CD4-positive, CD25-positive, alpha-beta regulatory T cell (primary cell): ENCODE measurements at regions not wholly inside any gene's neighbourhood (a gene's known extent, or its start where the extent isn't known, plus 50 kb on each side); places are given as distances from the start of the nearest gene placed in this dataset.

Experiments used
- ATAC-seq, 2 donors: fragments of 150-1000 bp; cut with Tn5 transposase; one replicate each; pipeline ENCODE4 v1.10.0; 2021; ENCODE audit warnings: low read depth in 2 of 2, moderate number of reproducible peaks in 2 of 2, moderate library complexity in 1 of 2
- DNase-seq, 3 donors: peaks; one replicate each; pipeline versions ENCODE4 v3.0.0 to v3.0.0-alpha.2; 2012 to 2022; ENCODE audit warnings: mixed read lengths in 1 of 3
- H3K27ac ChIP-seq: one replicate; pipeline ENCODE4 v1.7.0; 2013; ENCODE audit warnings: mild to moderate bottlenecking, low read length; ENCODE audit not compliant: insufficient read depth, poor library complexity, severe bottlenecking
- H3K27me3 ChIP-seq: one replicate; pipeline ENCODE4 v1.7.0; 2013; ENCODE audit warnings: low read length; ENCODE audit not compliant: control insufficient read depth, insufficient read depth
- H3K36me3 ChIP-seq: one replicate; pipeline ENCODE4 v1.7.0; 2013; ENCODE audit warnings: mild to moderate bottlenecking, low read length, moderate library complexity; ENCODE audit not compliant: control insufficient read depth, insufficient read depth
- H3K4me1 ChIP-seq: 2 replicates; pipeline ENCODE4 v1.7.0; 2013; ENCODE audit warnings: mild to moderate bottlenecking, low read length; ENCODE audit not compliant: insufficient read depth, control insufficient read depth, poor library complexity, severe bottlenecking
- H3K4me3 ChIP-seq: one replicate; pipeline ENCODE4 v1.7.0; 2013; ENCODE audit warnings: low read depth, mild to moderate bottlenecking, low read length, moderate library complexity
- H3K9me3 ChIP-seq, 2 experiments: 1 replicate in 1 of 2; 2 replicates in 1 of 2; pipeline ENCODE4 v1.7.0; 2013; ENCODE audit warnings: low read length in 2 of 2, mild to moderate bottlenecking in 1 of 2, moderate library complexity in 1 of 2; ENCODE audit not compliant: control insufficient read depth in 2 of 2
- H3K27ac Mint-ChIP-seq, 3 donors: one replicate each; pipeline ENCODE4 v1.8.0; 2020 to 2022; ENCODE audit warnings: mild to moderate bottlenecking in 3 of 3, mixed read lengths in 3 of 3, moderate library complexity in 2 of 3
- H3K27me3 Mint-ChIP-seq: one replicate; pipeline ENCODE4 v1.8.0; 2022; ENCODE audit warnings: mild to moderate bottlenecking, mixed read lengths
- H3K36me3 Mint-ChIP-seq: one replicate; pipeline ENCODE4 v1.8.0; 2020; ENCODE audit warnings: mixed read lengths
- H3K4me1 Mint-ChIP-seq, 4 donors: one replicate each; pipeline ENCODE4 v1.8.0; 2020 to 2022; ENCODE audit warnings: mixed read lengths in 4 of 4, mild to moderate bottlenecking in 1 of 4
- H3K4me3 Mint-ChIP-seq, 4 donors: one replicate each; pipeline ENCODE4 v1.8.0; 2020 to 2022; ENCODE audit warnings: mild to moderate bottlenecking in 4 of 4, mixed read lengths in 4 of 4, moderate library complexity in 3 of 4
- H3K9me3 Mint-ChIP-seq, 7 donors: one replicate each; pipeline ENCODE4 v1.8.0; 2020 to 2022; ENCODE audit warnings: mixed read lengths in 7 of 7, mild to moderate bottlenecking in 3 of 7, moderate library complexity in 2 of 7

GRCh38 chr21:39124681-39125251, 58.5 kb downstream of the PSMG1 start:
- no peak overlapping the region for H3K27ac Mint-ChIP-seq
- no peaks in the 10 kb centered on the region for H3K36me3 ChIP-seq
- DNase-seq (no peak), ATAC-seq (no peak)
- H3K4me3 Mint-ChIP-seq: no peak overlapping the region
- H3K27me3 ChIP-seq: no peaks in the 10 kb centered on the region
- peaks cover 0 to 16% (median 2%) of the 10 kb centered on the region in 7 donors for H3K9me3 Mint-ChIP-seq
- H3K27me3 Mint-ChIP-seq: peaks cover 20% of the 10 kb centered on the region
- H3K9me3 ChIP-seq: peaks cover 0 to 4% of the 10 kb centered on the region in 2 experiments
- H3K4me1 Mint-ChIP-seq: peaks cover 0 to 2% (median 0%) of the 10 kb centered on the region in 4 donors
- no peak overlapping the region for H3K4me3 ChIP-seq
- no peaks in the 10 kb centered on the region for H3K36me3 Mint-ChIP-seq
- no peaks in the 10 kb centered on the region for H3K4me1 ChIP-seq
- H3K27ac ChIP-seq: no peak overlapping the region

- H3K4me1 ChIP-seq: no peaks in the 10 kb centered on the region
- H3K4me3 Mint-ChIP-seq: no peak overlapping the region
- H3K9me3 Mint-ChIP-seq: peaks cover 0 to 17% (median 2%) of the 10 kb centered on the region in 7 donors
- no peaks in the 10 kb centered on the region for H3K36me3 Mint-ChIP-seq
- H3K27ac ChIP-seq: no peak overlapping the region
- peaks cover 0 to 2% (median 0%) of the 10 kb centered on the region in 4 donors for H3K4me1 Mint-ChIP-seq
- no peak overlapping the region for H3K27ac Mint-ChIP-seq
- no peak for ATAC-seq
- H3K36me3 ChIP-seq: no peaks in the 10 kb centered on the region
- no peak for DNase-seq
- H3K9me3 ChIP-seq: peaks cover 0 to 4% of the 10 kb centered on the region in 2 experiments
- peaks cover 13% of the 10 kb centered on the region for H3K27me3 Mint-ChIP-seq
- H3K27me3 ChIP-seq: no peaks in the 10 kb centered on the region
- no peak overlapping the region for H3K4me3 ChIP-seq
Measured at GRCh38 chr21:39123375-39123774, 59.9 kb downstream of the PSMG1 start.

- Histone ChIP-seq H3K36me3 (no peaks in the 10 kb centered on the region), H3K4me3 (no peak overlapping the region), H3K27ac (no peak overlapping the region), H3K27me3 (no peaks in the 10 kb centered on the region), H3K9me3 (peaks cover 0 to 4% of the 10 kb centered on the region in 2 experiments), H3K4me1 (no peaks in the 10 kb centered on the region)
- peaks cover 0 to 17% (median 2%) of the 10 kb centered on the region in 7 donors for H3K9me3 Mint-ChIP-seq
- peaks cover 13% of the 10 kb centered on the region for H3K27me3 Mint-ChIP-seq
- no peak overlapping the region for H3K27ac Mint-ChIP-seq
- H3K36me3 Mint-ChIP-seq: no peaks in the 10 kb centered on the region
- no peak overlapping the region for H3K4me3 Mint-ChIP-seq
- peak in 1 of 3 donors; percentile 14 for DNase-seq
- ATAC-seq: no peak
- H3K4me1 Mint-ChIP-seq: peaks cover 0 to 2% (median 0%) of the 10 kb centered on the region in 4 donors
Measured at GRCh38 chr21:39121600-39122355, 61.5 kb downstream of the PSMG1 start.

- H3K4me3 Mint-ChIP-seq: no peak overlapping the region
- peaks cover 0 to 17% (median 2%) of the 10 kb centered on the region in 7 donors for H3K9me3 Mint-ChIP-seq
- Histone ChIP-seq H3K27me3 (no peaks in the 10 kb centered on the region), H3K36me3 (no peaks in the 10 kb centered on the region), H3K4me1 (no peaks in the 10 kb centered on the region), H3K27ac (no peak overlapping the region), H3K9me3 (peaks cover 0 to 4% of the 10 kb centered on the region in 2 experiments), H3K4me3 (no peak overlapping the region)
- no peak overlapping the region for H3K27ac Mint-ChIP-seq
- no peaks in the 10 kb centered on the region for H3K36me3 Mint-ChIP-seq
- peaks cover 0 to 2% (median 0%) of the 10 kb centered on the region in 4 donors for H3K4me1 Mint-ChIP-seq
- ATAC-seq (no peak), DNase-seq (no peak)
- H3K27me3 Mint-ChIP-seq: peaks cover 13% of the 10 kb centered on the region
Measured at GRCh38 chr21:39120876-39121599, 62.2 kb downstream of the PSMG1 start.

GRCh38 chr21:39119891-39120290, 63.4 kb downstream of the PSMG1 start:
- peaks cover 0 to 2% (median 0%) of the 10 kb centered on the region in 4 donors for H3K4me1 Mint-ChIP-seq
- H3K4me3 Mint-ChIP-seq: no peak overlapping the region
- ATAC-seq: no peak
- H3K27me3 ChIP-seq: no peaks in the 10 kb centered on the region
- no peak overlapping the region for H3K27ac Mint-ChIP-seq
- peaks cover 0 to 17% (median 2%) of the 10 kb centered on the region in 7 donors for H3K9me3 Mint-ChIP-seq
- no peaks in the 10 kb centered on the region for H3K36me3 Mint-ChIP-seq
- no peak overlapping the region for H3K4me3 ChIP-seq
- peaks cover 0 to 4% of the 10 kb centered on the region in 2 experiments for H3K9me3 ChIP-seq
- no peaks in the 10 kb centered on the region for H3K36me3 ChIP-seq
- H3K4me1 ChIP-seq: no peaks in the 10 kb centered on the region
- no peak overlapping the region for H3K27ac ChIP-seq
- H3K27me3 Mint-ChIP-seq: peaks cover 13% of the 10 kb centered on the region
- DNase-seq: no peak

- Histone ChIP-seq H3K4me3 (no peak overlapping the region), H3K27me3 (no peaks in the 10 kb centered on the region), H3K36me3 (no peaks in the 10 kb centered on the region), H3K9me3 (peaks cover 0 to 4% of the 10 kb centered on the region in 2 experiments), H3K4me1 (no peaks in the 10 kb centered on the region), H3K27ac (no peak overlapping the region)
- Mint-ChIP-seq H3K4me3 (no peak overlapping the region), H3K4me1 (peaks cover 0 to 2% (median 0%) of the 10 kb centered on the region in 4 donors), H3K27ac (no peak overlapping the region), H3K27me3 (peaks cover 10% of the 10 kb centered on the region), H3K36me3 (no peaks in the 10 kb centered on the region), H3K9me3 (peaks cover 0 to 17% (median 2%) of the 10 kb centered on the region in 7 donors)
- DNase-seq: no peak
- ATAC-seq: no peak
Measured at GRCh38 chr21:39118604-39119215, 64.5 kb downstream of the PSMG1 start.

- no peak overlapping the region for H3K27ac Mint-ChIP-seq
- no peaks in the 10 kb centered on the region for H3K36me3 ChIP-seq
- H3K9me3 Mint-ChIP-seq: peaks cover 0 to 14% (median 0%) of the 10 kb centered on the region in 7 donors
- DNase-seq (no peak), ATAC-seq (no peak)
- no peak overlapping the region for H3K4me3 ChIP-seq
- H3K4me1 ChIP-seq: no peaks in the 10 kb centered on the region
- H3K36me3 Mint-ChIP-seq: no peaks in the 10 kb centered on the region
- no peak overlapping the region for H3K4me3 Mint-ChIP-seq
- peaks cover 0 to 2% (median 0%) of the 10 kb centered on the region in 4 donors for H3K4me1 Mint-ChIP-seq
- H3K9me3 ChIP-seq: peaks cover 0 to under 1% of the 10 kb centered on the region in 2 experiments
- H3K27me3 ChIP-seq: no peaks in the 10 kb centered on the region
- H3K27me3 Mint-ChIP-seq: peaks cover 8% of the 10 kb centered on the region
- no peak overlapping the region for H3K27ac ChIP-seq
Measured at GRCh38 chr21:39118061-39118460, 65.2 kb downstream of the PSMG1 start.
